ENCODE measurements at regions not wholly inside any gene's neighbourhood (a gene's known extent, or its start where the extent isn't known, plus 50 kb on each side); places are given as distances from the start of the nearest gene placed in this dataset.

DNA sequence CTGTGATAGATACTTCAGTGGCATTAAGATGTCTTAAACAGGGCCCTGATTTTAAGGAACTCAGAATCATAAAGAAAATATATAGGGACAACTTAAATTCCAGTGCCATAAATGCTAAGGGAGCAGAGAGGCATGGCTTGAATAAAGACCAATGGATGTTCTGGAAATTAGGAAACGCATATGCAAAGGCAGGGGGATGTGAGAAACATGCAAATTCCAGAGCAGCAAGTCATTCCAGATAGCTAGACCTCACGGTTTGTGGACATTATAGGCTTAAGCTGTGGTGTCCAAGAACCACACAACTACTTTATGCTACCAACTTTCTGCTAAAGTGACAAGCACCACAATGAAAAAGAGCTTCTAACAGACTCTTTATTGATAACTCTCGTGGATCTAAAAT lies 132.6 kb upstream of the ANK2 start:
- no peaks in the 10 kb centered on the region for H3K9me1 ChIP-seq (replicated peaks; ENCODE audit: control insufficient read depth, extremely low read depth, insufficient read depth, low read length)
- no peaks in the 10 kb centered on the region for H3K79me2 ChIP-seq (ENCODE audit: control insufficient read depth, insufficient read depth, low read length)
- H3K27me3 ChIP-seq (ENCODE audit: control insufficient read depth in 2 of 2, insufficient read depth in 2 of 2, low read length in 2 of 2), result no peaks in the 10 kb centered on the region
- no peaks in the 10 kb centered on the region for H4K20me1 ChIP-seq (replicated peaks; ENCODE audit: control insufficient read depth, extremely low read depth, insufficient read depth, low read length)
- no TSS peak for BruUV-seq (replicated peaks)
- H3K4me2 ChIP-seq (ENCODE audit: insufficient read depth, low read length), result no peak overlapping the region
- H3K27ac ChIP-seq (ENCODE audit: insufficient read depth, low read depth, low read length), result no peak overlapping the region
- intact Hi-C loops (cut with micrococcal nuclease), result no loop called here
- dilution Hi-C loops (cut with MboI; ENCODE audit: extremely low pct_ligation_motif_present, low sequenced_read_pairs), result no loop called here
- H3K36me3 ChIP-seq (ENCODE audit: control insufficient read depth in 2 of 2, extremely low read depth in 1 of 2, insufficient read depth in 2 of 2, low read length in 2 of 2), result no peaks in the 10 kb centered on the region
- no peak overlapping the region for H2AFZ ChIP-seq (ENCODE audit: low read depth, low read length)
- POLR2A ChIA-PET, result no interaction called here
- no peaks in the 10 kb centered on the region for H3K9me3 ChIP-seq (replicated peaks; ENCODE audit: control insufficient read depth, insufficient read depth, low read length)
- H3K4me3 ChIP-seq (replicated peaks in 1 of 3; ENCODE audit: insufficient read depth in 1 of 3, low read depth in 1 of 3, low read length in 3 of 3), result no peak overlapping the region
- CTCF ChIA-PET, result no interaction called here
- H3K9ac ChIP-seq (replicated peaks; ENCODE audit: extremely low read depth, insufficient read depth, low read length), result no peak overlapping the region
- no peaks in the 10 kb centered on the region for H3K4me1 ChIP-seq (ENCODE audit: control insufficient read depth, extremely low read depth, insufficient read depth, low read length)
- TF ChIP-seq MYC (IDR thresholded peaks at IDR 0.05; ENCODE audit: low read depth, low read length), result no peak
- TF ChIP-seq, protein P1, sequence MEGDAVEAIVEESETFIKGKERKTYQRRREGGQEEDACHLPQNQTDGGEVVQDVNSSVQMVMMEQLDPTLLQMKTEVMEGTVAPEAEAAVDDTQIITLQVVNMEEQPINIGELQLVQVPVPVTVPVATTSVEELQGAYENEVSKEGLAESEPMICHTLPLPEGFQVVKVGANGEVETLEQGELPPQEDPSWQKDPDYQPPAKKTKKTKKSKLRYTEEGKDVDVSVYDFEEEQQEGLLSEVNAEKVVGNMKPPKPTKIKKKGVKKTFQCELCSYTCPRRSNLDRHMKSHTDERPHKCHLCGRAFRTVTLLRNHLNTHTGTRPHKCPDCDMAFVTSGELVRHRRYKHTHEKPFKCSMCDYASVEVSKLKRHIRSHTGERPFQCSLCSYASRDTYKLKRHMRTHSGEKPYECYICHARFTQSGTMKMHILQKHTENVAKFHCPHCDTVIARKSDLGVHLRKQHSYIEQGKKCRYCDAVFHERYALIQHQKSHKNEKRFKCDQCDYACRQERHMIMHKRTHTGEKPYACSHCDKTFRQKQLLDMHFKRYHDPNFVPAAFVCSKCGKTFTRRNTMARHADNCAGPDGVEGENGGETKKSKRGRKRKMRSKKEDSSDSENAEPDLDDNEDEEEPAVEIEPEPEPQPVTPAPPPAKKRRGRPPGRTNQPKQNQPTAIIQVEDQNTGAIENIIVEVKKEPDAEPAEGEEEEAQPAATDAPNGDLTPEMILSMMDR (IDR thresholded peaks at IDR 0.05; ENCODE audit: extremely low read depth in 1 of 2, insufficient read depth in 1 of 2, low read depth in 1 of 2, low read length in 2 of 2), result no peak
- TF ChIP-seq, protein P2, sequence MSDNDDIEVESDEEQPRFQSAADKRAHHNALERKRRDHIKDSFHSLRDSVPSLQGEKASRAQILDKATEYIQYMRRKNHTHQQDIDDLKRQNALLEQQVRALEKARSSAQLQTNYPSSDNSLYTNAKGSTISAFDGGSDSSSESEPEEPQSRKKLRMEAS (IDR thresholded peaks at IDR 0.05; ENCODE audit: insufficient read depth, insufficient read length), result no peak
- TF ChIP-seq EZH2 (IDR thresholded peaks at IDR 0.05; ENCODE audit: borderline replicate concordance, low read depth, low read length, severe bottlenecking), result no peak
- no peak for TF ChIP-seq JUN (IDR thresholded peaks at IDR 0.05; ENCODE audit: borderline replicate concordance, insufficient read depth, insufficient read length, low read depth)
- TF ChIP-seq FOS (IDR thresholded peaks at IDR 0.05; ENCODE audit: borderline replicate concordance, insufficient read depth, low read length), result no peak
- TF ChIP-seq POLR2A (IDR thresholded peaks at IDR 0.05; ENCODE audit: low read depth, low read length), result no peak
- TF ChIP-seq POLR2AphosphoS5 (IDR thresholded peaks at IDR 0.05; ENCODE audit: insufficient read depth, low read depth, low read length), result no peak
- no peak for TF ChIP-seq GATA2 (IDR thresholded peaks at IDR 0.05; ENCODE audit: insufficient read depth, insufficient read length, low read depth, low read length)
- DNase-seq (ENCODE audit: low read depth, low spot score) (no peak), FAIRE-seq (no peak)
